NB4 (cell line): ENCODE measurements at regions not wholly inside any gene's neighbourhood (a gene's known extent, or its start where the extent isn't known, plus 50 kb on each side); places are given as distances from the start of the nearest gene placed in this dataset.
"Not testable (repeated sequence)": the region's sequence is repeated elsewhere in the genome, so short reads cannot be mapped to it uniquely, and the experiment has no call there.

ENCODE experiments used
- DNase-seq: peaks from one replicate; pipeline ENCODE4 v3.0.0; 2010; ENCODE audit warnings: low read depth
- H3K4me3 ChIP-seq: one replicate; pipeline ENCODE4 v1.5.1; 2011; ENCODE audit warnings: mild to moderate bottlenecking, low read depth, low read length, moderate library complexity
- MYC ChIP-seq: IDR thresholded peaks from 2 replicates; pipeline ENCODE4 v1.6.1; 2011; ENCODE audit warnings: low read depth, low read length
- POLR2A ChIP-seq: IDR thresholded peaks from 2 replicates; pipeline ENCODE4 v1.6.1; 2011; ENCODE audit warnings: mild to moderate bottlenecking; ENCODE audit not compliant: insufficient read length; ENCODE audit errors: extremely low read depth
- TF ChIP-seq, protein P1 (sequence below): IDR thresholded peaks from 2 replicates; pipeline ENCODE4 v1.6.1; 2011; ENCODE audit warnings: low read depth, low read length
- TF ChIP-seq, protein P2 (sequence below): IDR thresholded peaks from one replicate; pipeline ENCODE4 v1.5.1; 2012; ENCODE audit warnings: low read depth, low read length

DNA sequence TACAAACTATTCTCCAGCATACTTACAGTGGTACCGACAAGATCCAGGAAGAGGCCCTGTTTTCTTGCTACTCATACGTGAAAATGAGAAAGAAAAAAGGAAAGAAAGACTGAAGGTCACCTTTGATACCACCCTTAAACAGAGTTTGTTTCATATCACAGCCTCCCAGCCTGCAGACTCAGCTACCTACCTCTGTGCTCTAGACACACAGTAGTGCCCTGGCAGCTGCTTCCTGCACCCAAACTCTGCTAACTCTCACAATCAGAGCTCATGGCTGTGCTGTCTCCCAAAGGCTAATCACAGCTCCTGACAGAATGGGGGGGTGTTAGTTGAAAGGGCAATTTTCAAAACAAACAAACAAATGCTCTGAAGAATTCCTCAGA is 95.2 kb upstream of the OR4E1 start:
- H3K4me3 ChIP-seq = no peak overlapping the region
- no peak for DNase-seq
- TF ChIP-seq, protein P1, sequence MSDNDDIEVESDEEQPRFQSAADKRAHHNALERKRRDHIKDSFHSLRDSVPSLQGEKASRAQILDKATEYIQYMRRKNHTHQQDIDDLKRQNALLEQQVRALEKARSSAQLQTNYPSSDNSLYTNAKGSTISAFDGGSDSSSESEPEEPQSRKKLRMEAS = no peak
- TF ChIP-seq, protein P2, sequence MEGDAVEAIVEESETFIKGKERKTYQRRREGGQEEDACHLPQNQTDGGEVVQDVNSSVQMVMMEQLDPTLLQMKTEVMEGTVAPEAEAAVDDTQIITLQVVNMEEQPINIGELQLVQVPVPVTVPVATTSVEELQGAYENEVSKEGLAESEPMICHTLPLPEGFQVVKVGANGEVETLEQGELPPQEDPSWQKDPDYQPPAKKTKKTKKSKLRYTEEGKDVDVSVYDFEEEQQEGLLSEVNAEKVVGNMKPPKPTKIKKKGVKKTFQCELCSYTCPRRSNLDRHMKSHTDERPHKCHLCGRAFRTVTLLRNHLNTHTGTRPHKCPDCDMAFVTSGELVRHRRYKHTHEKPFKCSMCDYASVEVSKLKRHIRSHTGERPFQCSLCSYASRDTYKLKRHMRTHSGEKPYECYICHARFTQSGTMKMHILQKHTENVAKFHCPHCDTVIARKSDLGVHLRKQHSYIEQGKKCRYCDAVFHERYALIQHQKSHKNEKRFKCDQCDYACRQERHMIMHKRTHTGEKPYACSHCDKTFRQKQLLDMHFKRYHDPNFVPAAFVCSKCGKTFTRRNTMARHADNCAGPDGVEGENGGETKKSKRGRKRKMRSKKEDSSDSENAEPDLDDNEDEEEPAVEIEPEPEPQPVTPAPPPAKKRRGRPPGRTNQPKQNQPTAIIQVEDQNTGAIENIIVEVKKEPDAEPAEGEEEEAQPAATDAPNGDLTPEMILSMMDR = no peak
- TF ChIP-seq MYC (no peak), POLR2A (no peak)

DNA sequence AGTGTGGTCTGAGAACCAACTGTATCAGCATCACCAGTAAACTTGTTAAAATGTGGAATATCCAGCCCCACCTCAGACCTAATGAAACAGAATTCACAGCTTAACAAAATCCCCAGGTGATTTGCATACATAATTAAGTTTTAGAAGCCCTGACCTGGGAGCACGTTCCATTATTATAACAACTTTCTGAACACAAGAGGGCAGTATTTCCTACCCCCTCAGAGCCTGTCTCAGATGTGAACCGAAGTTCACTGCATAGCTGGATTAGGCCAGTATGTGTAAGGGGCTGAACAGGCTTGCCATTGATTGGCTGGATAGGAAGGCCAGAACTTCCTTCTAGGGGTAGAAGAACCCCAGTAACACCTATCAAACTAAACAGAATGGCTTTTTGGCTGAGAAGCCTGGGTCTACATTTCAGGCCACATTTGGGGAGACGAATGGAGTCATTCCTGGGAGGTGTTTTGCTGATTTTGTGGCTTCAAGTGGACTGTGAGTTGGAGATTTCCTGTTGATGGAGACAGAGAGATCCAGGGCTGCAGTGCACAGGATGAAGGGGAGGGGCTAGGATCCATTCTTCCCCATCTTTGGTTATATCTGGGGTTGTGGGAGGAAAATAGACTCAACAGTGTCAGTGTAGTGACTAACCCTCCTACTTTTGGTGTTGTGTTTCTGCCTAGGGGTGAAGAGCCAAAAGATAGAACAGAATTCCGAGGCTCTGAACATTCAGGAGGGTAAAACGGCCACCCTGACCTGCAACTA is 94.7 kb upstream of the OR4E1 start:
- peak; percentile 36 for DNase-seq
- H3K4me3 ChIP-seq = no peak overlapping the region
- TF ChIP-seq, protein P2 = peak; percentile 37
- no peak for TF ChIP-seq MYC

DNA sequence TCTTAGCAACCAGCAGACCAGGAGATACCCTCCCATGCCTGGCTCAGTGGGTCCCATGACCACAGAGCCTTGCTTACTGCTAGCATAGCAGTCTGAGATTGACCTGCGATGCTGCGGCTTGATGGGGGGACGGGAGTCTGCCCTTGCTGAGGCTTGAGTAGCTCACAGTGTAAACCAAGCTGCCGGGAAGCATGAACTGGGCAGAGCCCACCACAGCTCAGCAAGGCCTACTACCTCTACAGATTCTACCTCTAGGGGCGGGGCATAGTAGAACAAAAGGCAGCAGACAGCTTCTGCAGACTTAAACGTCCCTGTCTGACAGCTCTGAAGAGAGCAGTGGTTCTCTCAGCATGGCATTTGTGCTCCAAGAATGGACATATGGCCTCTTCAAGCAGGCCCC is 86.7 kb upstream of the OR4E1 start:
- not testable (repeated sequence) for H3K4me3 ChIP-seq, DNase-seq

DNA sequence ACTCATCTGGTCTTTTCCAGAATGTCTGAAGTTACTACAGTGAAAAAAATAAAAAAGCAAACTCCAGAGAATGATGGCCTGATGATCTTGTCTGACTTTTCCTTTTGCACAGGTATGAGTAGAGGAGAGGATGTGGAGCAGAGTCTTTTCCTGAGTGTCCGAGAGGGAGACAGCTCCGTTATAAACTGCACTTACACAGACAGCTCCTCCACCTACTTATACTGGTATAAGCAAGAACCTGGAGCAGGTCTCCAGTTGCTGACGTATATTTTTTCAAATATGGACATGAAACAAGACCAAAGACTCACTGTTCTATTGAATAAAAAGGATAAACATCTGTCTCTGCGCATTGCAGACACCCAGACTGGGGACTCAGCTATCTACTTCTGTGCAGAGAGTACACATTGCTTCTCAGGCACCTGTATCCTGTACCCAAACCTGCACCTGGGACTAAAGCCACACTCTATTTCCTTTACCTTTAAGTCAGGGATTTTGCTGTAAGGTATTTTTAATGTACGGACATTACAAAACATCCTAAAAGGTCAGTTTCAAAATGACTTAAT is 75.8 kb upstream of the OR4E1 start:
- H3K4me3 ChIP-seq = no peak overlapping the region
- TF ChIP-seq, protein P1 = no peak
- TF ChIP-seq, protein P2 = no peak
- TF ChIP-seq MYC (no peak), POLR2A (no peak)

DNA sequence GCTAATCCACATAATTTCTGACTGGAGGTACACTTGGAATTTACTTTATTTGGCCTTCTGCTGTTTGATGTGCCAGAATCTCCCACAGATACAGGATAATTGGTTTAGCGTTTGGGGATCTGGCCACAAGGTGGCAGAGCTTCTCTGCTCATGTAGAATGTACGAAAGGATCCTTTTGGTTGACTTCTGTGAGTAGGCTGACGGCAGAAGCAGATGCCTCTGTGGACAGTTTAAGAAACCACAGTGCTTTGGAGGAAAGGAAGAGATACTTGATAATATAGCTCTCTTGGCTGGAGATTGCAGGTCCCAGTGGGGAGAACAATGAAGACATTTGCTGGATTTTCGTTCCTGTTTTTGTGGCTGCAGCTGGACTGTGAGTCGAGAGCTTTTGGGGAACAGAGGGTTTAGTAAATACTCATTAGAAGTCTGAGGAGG is 75.3 kb upstream of the OR4E1 start:
- DNase-seq = peak; percentile 67
- TF ChIP-seq, protein P1 = 0 out of 2 replicates have a peak, but pooled peaks have one; percentile 5
- TF ChIP-seq, protein P2 = peak; percentile 82
- TF ChIP-seq POLR2A = no peak
- H3K4me3 ChIP-seq = no peak overlapping the region

More for the DNA sequence above, 75.8 kb upstream of the OR4E1 start:
- no peak for DNase-seq

DNA sequence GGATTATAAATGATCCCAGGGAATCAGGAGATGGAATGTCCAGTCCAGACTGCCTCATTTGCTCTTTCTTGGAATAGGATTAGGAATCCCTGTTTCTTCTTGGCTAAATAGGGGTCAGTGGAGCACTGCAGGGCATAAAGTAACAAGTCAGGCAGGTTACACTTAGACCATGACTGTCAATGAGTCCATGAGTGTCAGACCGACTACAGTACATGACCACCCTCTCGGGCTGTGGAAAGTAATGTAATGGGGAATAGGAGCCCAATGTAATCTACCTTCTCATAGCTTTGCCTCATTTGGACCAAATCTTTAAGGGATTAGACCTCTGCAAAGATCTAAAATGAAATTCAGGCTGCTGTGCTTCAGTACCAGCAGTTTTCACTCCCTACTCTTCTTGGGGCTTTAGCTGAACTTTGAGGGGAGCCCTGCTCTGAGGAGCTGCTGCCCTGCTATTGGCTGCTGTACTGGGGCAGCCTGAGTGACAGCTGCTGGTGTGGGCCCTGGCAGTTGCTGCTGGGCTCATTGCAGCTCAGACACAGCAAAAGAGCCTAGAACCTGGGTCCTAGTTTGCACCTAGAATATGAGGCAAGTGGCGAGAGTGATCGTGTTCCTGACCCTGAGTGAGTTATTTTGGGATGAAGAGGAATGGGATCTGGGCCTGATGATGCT is 62.2 kb upstream of the OR4E1 start:
- TF ChIP-seq, protein P2 = no peak
- TF ChIP-seq POLR2A = no peak
- TF ChIP-seq, protein P1 = no peak
- no peak for TF ChIP-seq MYC
- no peak for DNase-seq
- no peak overlapping the region for H3K4me3 ChIP-seq
